Dendritic cell treated with granulocyte-macrophage colony-stimulating factor and Interleukin-4, amounts not matched to agents 40 ng/mL and 50 ng/mL, for 4 days (primary cell): ENCODE measurements at regions not wholly inside any gene's neighbourhood (a gene's known extent, or its start where the extent isn't known, plus 50 kb on each side); places are given as distances from the start of the nearest gene placed in this dataset.
"Not testable (repeated sequence)": the region's sequence is repeated elsewhere in the genome, so short reads cannot be mapped to it uniquely, and the experiment has no call there.

Source experiments
- H3K27ac Mint-ChIP-seq: one replicate; pipeline ENCODE4 v1.8.0; 2022; ENCODE audit warnings: mild to moderate bottlenecking, mixed read lengths
- H3K27me3 Mint-ChIP-seq: one replicate; pipeline ENCODE4 v1.8.0; 2022; ENCODE audit warnings: mild to moderate bottlenecking, mixed read lengths
- H3K36me3 Mint-ChIP-seq: one replicate; pipeline ENCODE4 v1.8.0; 2022; ENCODE audit warnings: low read depth, mixed read lengths
- H3K4me1 Mint-ChIP-seq: one replicate; pipeline ENCODE4 v1.8.0; 2022; ENCODE audit warnings: low read depth, mixed read lengths
- H3K4me3 Mint-ChIP-seq: one replicate; pipeline ENCODE4 v1.8.0; 2022; ENCODE audit warnings: mild to moderate bottlenecking, moderate library complexity, mixed read lengths
- H3K9me3 Mint-ChIP-seq: one replicate; pipeline ENCODE4 v1.8.0; 2022; ENCODE audit warnings: mixed read lengths
- intact Hi-C: fragments of 100-400 bp; cut with micrococcal nuclease; formaldehyde crosslinking; loops from one replicate; pipeline ENCODE4 v1.15.0; 2022

DNA sequence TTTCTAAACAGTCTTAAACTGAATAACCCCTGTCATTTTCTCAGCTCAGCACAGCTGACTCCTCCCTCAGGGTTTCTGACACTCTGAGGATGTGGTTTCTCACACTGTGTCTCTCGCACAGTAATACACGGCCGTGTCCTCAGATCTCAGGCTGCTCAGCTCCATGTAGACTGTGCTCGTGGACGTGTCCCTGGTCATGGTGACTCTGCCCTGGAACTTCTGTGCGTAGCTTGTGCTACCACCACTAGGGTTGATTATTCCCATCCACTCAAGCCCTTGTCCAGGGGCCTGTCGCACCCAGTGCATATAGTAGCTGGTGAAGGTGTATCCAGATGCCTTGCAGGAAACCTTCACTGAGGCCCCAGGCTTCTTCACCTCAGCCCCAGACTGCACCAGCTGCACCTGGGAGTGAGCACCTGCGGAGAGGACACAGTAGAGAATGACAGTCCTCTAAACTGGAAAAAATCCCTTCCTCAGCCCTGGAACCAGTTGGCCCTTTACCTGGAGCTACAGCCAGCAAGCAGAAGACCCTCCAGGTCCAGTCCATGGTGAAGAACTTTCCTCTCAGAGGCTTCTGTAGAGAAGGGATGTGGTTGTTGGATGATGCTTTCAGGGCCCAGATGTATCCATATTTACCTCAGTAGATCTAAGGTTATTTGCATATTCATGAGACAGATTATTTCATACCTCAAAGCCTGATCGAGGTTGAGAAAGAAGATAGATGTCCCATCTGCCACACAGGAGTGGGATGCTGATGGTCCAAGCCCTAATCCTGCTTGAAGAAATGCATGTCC lies 984.8 kb downstream of the TMEM121 start:
- Mint-ChIP-seq H3K27me3 (peaks cover 27% of the 10 kb centered on the region), H3K27ac (no peak overlapping the region), H3K36me3 (no peaks in the 10 kb centered on the region), H3K4me1 (no peaks in the 10 kb centered on the region), H3K9me3 (no peaks in the 10 kb centered on the region), H3K4me3 (no peak overlapping the region)
- intact Hi-C loops: no loop called here

DNA sequence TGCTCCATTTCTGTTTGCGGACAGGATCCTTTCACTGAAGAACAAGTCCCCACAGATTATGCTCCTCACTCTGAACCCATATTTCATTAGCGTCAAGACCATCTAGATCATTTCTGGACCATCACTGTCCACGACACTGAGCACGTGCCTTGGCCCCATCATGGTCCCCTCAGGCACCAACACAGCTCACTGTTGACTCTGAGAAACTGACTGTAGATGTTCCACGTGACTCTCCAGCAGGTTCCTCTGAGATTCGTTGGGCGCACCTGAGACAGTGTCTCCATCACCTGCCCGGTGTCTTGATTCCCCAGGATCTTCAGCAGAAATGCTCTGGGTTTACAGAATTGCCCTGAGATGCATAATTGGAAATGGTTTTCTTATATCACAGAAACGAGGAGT lies 985.4 kb downstream of the TMEM121 start:
- Mint-ChIP-seq H3K36me3 (no peaks in the 10 kb centered on the region), H3K4me3 (no peak overlapping the region), H3K9me3 (no peaks in the 10 kb centered on the region), H3K27ac (no peak overlapping the region), H3K27me3 (peaks cover 30% of the 10 kb centered on the region), H3K4me1 (peaks cover 5% of the 10 kb centered on the region)
- intact Hi-C loops: no loop called here

DNA sequence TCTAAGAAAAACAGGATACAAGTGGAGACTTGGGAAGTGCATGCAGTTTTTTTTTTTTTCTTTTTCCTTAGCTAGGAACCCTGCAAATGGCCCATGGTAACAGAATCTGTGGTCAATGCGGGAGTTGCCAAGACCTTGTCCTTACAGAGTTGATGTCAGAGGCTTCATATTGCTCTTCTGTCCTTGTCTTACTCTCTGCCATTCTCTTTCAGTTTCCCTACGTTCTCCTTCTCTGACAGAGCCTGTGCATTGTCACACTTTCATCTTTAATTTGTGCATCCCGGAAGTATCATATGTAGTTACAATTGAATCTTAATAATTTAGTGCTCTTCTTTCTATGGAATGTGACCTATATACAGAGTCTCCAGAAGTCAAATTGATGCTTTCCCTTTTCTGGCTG lies 986.9 kb downstream of the TMEM121 start:
- Mint-ChIP-seq H3K27ac (no peak overlapping the region), H3K36me3 (no peaks in the 10 kb centered on the region), H3K9me3 (no peaks in the 10 kb centered on the region), H3K4me1 (peaks cover 20% of the 10 kb centered on the region), H3K27me3 (peaks cover 22% of the 10 kb centered on the region), H3K4me3 (no peak overlapping the region)
- intact Hi-C loops: no loop called here

DNA sequence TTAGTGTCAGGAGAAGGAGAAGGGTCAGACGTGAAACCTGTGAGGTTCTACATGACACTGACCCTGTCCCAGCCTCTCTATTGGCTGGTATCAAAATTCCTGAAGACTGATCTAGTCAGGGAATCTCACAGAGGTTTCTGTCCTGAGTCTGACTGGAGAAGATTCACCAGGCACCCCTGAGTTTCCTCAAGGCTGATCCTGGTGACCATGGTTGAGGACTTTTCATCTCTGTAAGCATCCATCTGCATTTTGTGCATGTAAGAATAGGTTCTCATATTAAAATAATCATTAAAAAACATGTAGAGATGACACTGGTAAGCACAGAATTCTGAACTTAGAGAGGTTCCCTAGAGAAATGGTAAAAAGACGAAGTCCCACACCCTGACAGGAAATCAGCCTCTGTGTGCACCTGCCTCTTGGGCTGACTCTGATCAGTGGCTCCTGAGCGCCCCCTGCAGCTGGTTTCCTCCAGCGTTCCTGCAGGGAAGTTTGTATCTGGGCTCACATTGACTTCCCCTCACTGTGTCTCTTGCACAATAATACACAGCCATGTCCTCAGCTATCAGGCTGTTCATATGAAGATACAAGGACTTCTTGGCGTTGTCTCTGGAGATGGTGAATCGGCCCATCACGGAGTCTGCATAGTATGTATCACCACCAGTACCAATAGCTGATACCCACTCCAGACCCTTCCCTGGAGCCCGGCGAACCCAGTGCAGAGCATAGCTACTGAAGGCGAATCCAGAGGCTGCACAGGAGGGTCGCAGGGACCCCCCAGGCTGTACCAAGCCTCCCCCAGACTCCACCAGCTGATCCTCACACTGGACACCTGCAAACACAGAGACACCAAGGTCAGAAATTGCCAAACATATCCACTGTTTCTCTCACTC lies 991.9 kb downstream of the TMEM121 start:
- intact Hi-C loops: loop anchor here (5.0 kb wide), 1 partner anchor 81 kb away; no protein-coding TSS in a partner anchor
- Mint-ChIP-seq H3K36me3 (no peaks in the 10 kb centered on the region), H3K27ac (no peak overlapping the region), H3K9me3 (no peaks in the 10 kb centered on the region), H3K27me3 (peaks cover 13% of the 10 kb centered on the region), H3K4me1 (peaks cover 27% of the 10 kb centered on the region), H3K4me3 (no peak overlapping the region)

DNA sequence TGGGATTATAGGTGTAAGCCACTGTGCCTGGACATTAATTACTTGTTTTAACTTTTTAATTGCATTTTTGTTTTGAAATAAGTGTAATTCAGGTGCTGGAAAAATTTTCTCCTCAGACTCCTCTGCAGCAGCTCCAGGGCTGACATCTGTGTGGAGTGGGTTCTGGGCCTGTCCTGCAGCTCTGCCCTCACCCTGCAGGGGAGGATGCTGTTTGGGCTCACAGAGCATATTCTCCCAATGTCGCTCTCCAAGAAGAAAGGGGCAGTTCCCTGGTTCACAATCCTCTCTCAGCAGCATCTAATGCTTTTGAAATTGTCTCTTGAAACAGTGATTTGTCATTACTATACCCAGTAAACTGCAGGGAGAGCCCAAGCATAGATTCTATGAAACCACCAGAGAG lies 995.7 kb downstream of the TMEM121 start:
- H3K9me3 Mint-ChIP-seq, intact Hi-C loops, H3K27me3 Mint-ChIP-seq, H3K27ac Mint-ChIP-seq, H3K4me3 Mint-ChIP-seq, H3K36me3 Mint-ChIP-seq: not testable (repeated sequence)
- peaks cover 19% of the 10 kb centered on the region for H3K4me1 Mint-ChIP-seq

DNA sequence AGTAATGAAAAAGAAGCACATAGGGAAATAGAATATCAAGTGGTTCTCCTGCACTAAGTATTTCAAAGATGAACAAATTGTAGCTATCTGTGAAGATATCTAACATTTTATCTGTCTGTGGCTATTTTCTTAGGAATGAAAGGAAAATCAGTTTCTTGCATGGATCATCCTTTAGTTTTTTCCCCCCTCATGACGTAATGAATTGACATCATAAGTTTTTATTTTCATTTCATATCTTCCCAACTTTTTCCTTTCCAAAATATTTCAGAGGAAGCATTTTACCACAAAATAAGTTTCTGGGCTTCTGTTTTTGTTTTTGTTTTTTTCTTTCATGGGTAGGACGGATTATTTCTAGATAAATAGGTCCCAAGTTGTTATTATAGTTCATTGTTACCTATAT lies 996.6 kb downstream of the TMEM121 start:
- Mint-ChIP-seq H3K27me3 (peaks cover 1% of the 10 kb centered on the region), H3K4me1 (peaks cover 10% of the 10 kb centered on the region), H3K9me3 (no peaks in the 10 kb centered on the region), H3K36me3 (no peaks in the 10 kb centered on the region), H3K4me3 (no peak overlapping the region), H3K27ac (no peak overlapping the region)
- intact Hi-C loops: no loop called here

DNA sequence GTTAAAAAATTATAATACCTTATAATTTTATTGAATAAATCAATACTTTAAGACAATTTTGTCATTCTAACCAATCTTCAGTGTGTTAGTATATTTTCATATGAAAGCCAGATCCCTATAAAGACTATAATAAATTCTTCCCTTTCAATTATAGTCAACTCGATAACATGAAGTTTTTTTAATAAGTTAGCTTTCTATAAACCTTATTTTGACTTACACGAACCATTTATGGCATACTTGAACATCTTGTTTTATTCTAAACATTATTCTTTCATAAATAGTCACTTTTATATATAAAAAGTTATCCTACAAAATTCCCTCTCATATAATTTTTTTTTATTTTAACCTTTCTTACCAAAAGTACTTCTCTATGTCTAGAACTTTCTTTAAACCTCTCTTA lies 1002.3 kb downstream of the TMEM121 start:
- H3K4me1 Mint-ChIP-seq: no peaks in the 10 kb centered on the region
- H3K27ac Mint-ChIP-seq: no peak overlapping the region
- peaks cover 3% of the 10 kb centered on the region for H3K27me3 Mint-ChIP-seq
- no peak overlapping the region for H3K4me3 Mint-ChIP-seq
- no peaks in the 10 kb centered on the region for H3K36me3 Mint-ChIP-seq
- intact Hi-C loops: no loop called here
- H3K9me3 Mint-ChIP-seq: no peaks in the 10 kb centered on the region

DNA sequence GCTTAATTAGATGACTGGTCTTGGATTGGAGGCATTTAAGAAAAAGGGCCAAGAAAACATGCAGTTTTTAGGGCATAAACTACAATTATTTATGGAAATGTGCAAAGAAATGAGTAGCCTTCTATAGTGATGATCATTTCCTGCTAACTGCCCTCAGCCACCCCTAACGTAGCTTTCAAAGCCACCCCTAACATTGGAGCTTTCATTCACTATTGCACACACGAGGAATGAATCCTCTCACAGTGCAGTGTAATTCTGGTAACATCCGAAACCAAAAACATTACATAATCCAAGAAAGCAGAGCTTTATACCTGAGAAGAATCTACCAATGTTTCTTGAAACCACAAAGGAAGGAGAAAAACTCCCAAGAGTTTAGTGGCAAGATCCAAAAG lies 1003.6 kb downstream of the TMEM121 start:
- Mint-ChIP-seq H3K27me3 (peaks cover 3% of the 10 kb centered on the region), H3K27ac (no peak overlapping the region), H3K4me3 (no peak overlapping the region), H3K4me1 (no peaks in the 10 kb centered on the region), H3K36me3 (no peaks in the 10 kb centered on the region), H3K9me3 (no peaks in the 10 kb centered on the region)
- intact Hi-C loops: no loop called here

DNA sequence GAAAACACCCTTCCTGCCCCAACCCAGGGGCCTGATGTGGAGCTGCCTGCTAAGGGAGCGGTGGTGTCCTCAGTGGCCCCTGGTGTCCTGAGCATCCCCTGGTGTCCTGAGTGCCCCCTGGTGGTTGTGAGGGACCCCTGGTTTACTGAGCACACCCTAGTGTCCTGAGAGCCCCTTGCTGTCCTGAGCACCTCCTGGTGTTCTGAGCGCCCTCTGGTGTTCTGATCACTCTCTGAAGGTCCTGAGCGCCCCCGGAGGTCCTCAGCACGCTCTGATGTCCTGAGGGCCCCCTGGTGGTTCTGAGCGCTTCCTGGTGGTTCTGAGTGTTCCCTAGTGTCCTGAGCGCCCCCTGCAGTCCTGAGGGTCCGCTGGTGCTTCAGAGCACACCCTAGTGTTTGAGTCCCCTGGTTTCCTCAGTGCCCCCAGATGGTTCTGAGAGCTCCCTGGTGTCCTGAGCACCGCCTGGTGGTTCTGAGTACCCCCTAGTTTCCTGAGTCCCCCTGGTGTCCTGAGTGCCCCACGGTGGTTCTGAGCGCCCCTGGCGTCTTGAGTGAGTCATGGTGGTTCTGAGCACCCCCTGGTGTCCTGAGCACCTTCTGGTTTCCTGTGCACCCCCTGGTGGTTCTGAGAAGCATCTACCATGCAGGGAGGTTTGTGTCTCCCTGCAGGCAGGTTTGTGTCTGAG lies 1004.2 kb downstream of the TMEM121 start:
- no peak overlapping the region for H3K4me3 Mint-ChIP-seq
- no peaks in the 10 kb centered on the region for H3K4me1 Mint-ChIP-seq
- H3K27me3 Mint-ChIP-seq: peaks cover 3% of the 10 kb centered on the region
- no peaks in the 10 kb centered on the region for H3K36me3 Mint-ChIP-seq
- H3K27ac Mint-ChIP-seq: no peak overlapping the region
- intact Hi-C loops: no loop called here
- no peaks in the 10 kb centered on the region for H3K9me3 Mint-ChIP-seq

DNA sequence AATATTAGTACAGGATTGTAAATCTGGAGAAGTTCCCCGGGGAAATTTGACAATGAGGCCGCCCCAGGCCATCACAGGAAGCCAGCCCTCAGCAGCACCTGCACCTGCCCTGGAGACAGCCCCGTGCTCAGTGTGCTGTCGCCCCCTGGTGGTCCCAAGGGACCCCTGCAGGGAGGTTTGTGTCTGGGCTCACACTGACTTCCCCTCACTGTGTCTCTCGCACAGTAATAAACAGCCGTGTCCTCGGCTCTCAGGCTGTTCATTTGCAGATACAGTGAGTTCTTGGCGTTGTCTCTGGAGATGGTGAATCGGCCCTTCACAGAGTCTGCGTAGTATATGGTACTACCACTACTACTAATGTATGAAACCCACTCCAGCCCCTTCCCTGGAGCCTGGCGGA lies 1011.2 kb downstream of the TMEM121 start:
- H3K27me3 Mint-ChIP-seq, H3K36me3 Mint-ChIP-seq, H3K4me3 Mint-ChIP-seq, intact Hi-C loops, H3K4me1 Mint-ChIP-seq, H3K27ac Mint-ChIP-seq: not testable (repeated sequence)
- peaks cover 11% of the 10 kb centered on the region for H3K9me3 Mint-ChIP-seq

DNA sequence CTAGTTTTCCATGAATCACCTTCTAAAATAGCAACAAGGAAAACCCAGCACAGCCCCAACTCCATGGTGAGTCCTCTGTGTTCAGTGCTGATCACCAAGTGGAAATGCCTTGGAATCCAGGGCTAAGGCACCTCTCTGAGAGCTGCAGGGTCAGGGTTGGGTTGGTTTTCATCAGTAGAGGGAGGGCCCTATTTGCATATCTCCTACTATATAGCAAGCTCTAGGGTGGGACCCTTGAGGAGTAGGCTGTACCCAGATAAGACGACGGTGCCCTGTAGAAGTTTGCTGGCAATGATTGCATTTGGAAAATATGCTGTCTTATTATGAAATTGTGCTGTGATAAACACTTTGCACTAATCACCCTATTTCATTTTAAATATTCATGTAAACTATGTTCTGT lies 1011.8 kb downstream of the TMEM121 start:
- Mint-ChIP-seq H3K9me3 (peaks cover 11% of the 10 kb centered on the region), H3K4me3 (no peak overlapping the region), H3K36me3 (no peaks in the 10 kb centered on the region), H3K4me1 (peaks cover 6% of the 10 kb centered on the region), H3K27me3 (peaks cover 8% of the 10 kb centered on the region), H3K27ac (no peak overlapping the region)
- intact Hi-C loops: no loop called here

DNA sequence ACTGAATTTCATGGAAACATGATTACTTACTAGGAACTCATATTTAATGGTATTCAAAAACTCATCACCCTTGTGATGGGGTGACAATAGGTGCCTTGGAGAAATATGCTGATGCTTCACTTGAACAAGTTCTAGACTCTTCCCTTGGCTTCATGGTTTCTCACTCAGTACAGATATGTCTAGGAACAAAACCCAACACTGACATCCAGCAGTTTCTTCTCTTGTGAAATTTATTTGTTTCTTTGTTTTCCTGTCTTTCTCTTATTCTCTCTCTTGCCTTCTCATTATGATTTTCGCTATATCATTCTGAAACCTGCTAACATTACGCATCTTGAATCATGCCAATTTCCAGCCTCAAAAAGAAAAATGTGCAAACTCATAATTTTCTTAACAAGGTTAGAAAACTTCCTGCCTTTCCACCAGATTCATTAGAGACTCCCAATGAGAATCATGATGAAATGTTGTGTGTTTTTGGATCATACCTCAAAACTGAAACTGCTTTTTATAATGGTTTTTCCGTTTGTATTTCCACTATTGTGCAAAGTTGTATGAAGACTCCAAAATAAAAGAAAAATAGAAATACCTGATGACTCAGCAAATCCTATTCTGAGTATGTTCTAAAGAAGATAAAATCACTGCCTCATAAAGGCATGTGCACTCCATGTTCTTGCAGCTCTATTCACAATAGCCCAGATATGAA lies 1021.5 kb downstream of the TMEM121 start:
- H3K36me3 Mint-ChIP-seq: no peaks in the 10 kb centered on the region
- intact Hi-C loops: no loop called here
- no peak overlapping the region for H3K27ac Mint-ChIP-seq
- H3K4me1 Mint-ChIP-seq: no peaks in the 10 kb centered on the region
- H3K4me3 Mint-ChIP-seq: no peak overlapping the region
- H3K9me3 Mint-ChIP-seq: peaks cover 11% of the 10 kb centered on the region
- peaks cover 3% of the 10 kb centered on the region for H3K27me3 Mint-ChIP-seq

DNA sequence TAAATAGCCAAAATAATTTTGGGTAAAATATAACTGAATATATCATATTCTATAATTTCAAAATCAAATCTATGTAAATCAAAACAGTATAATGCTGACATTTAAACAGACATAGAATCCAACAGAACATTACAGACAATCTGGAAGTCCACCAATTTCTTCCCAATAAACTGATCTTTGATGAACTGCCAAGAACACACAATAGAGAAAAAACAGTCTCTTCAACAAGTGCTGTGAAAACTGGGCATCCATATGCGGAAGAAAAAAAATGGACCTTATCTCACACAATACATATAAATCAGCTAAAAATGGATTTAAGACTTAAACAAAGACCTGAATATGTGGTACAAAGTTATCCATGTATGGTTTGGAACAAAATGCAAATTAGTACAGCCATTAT lies 1022.7 kb downstream of the TMEM121 start:
- H3K36me3 Mint-ChIP-seq: no peaks in the 10 kb centered on the region
- H3K4me1 Mint-ChIP-seq: no peaks in the 10 kb centered on the region
- H3K27ac Mint-ChIP-seq: no peak overlapping the region
- H3K4me3 Mint-ChIP-seq: no peak overlapping the region
- peaks cover 11% of the 10 kb centered on the region for H3K9me3 Mint-ChIP-seq
- peaks cover 2% of the 10 kb centered on the region for H3K27me3 Mint-ChIP-seq
- intact Hi-C loops: no loop called here
